Sigmoid colon (tissue), 6 donors: ENCODE measurements at regions not wholly inside any gene's neighbourhood (a gene's known extent, or its start where the extent isn't known, plus 50 kb on each side); places are given as distances from the start of the nearest gene placed in this dataset.
"Not testable (repeated sequence)": the region's sequence is repeated elsewhere in the genome, so short reads cannot be mapped to it uniquely, and the experiment has no call there.

Source experiments
- DNase-seq: peaks from one replicate; pipeline ENCODE4 v3.0.0-alpha.2; 2019
- H3K27ac ChIP-seq, 4 donors: fragments of 200-600 bp; sonication (generic); one replicate each; pipeline ENCODE4 v1.5.1; 2016 to 2019; ENCODE audit warnings: mild to moderate bottlenecking in 1 of 4
- H3K27me3 ChIP-seq, 3 donors: fragments of 200-600 bp; sonication (generic); one replicate each; pipeline ENCODE4 v1.5.1; 2019; ENCODE audit warnings: mild to moderate bottlenecking in 1 of 3
- H3K36me3 ChIP-seq, 4 donors: fragments of 200-600 bp; sonication (generic); one replicate each; pipeline ENCODE4 v1.5.1; 2016 to 2019
- H3K4me1 ChIP-seq, 4 donors: fragments of 200-600 bp; sonication (generic); one replicate each; pipeline ENCODE4 v1.5.1; 2017 to 2019
- H3K4me3 ChIP-seq, 4 donors: fragments of 200-600 bp; sonication (generic); one replicate each; pipeline ENCODE4 v1.5.1; 2017 to 2019; ENCODE audit warnings: mild to moderate bottlenecking in 2 of 4, moderate library complexity in 1 of 4
- H3K9me3 ChIP-seq, 4 donors: fragments of 200-600 bp in 3 of 4; sonication (generic) in 3 of 4; one replicate each; pipeline versions ENCODE4 v1.5.1 to v1.6.1; 2013 to 2019
- EP300 ChIP-seq, 4 donors: sonication (generic); formaldehyde crosslinking; IDR thresholded peaks; one replicate each; pipeline ENCODE4 v1.6.1; 2017; ENCODE audit warnings: antibody characterized with exemption in 4 of 4
- POLR2A ChIP-seq, 2 donors: fragments of 450-650 bp; IDR thresholded peaks; one replicate each; pipeline ENCODE4 v1.6.1; 2016; ENCODE audit warnings: antibody characterized with exemption in 2 of 2, mild to moderate bottlenecking in 2 of 2, moderate library complexity in 2 of 2
- POLR2AphosphoS5 ChIP-seq, 4 donors: sonication (generic); formaldehyde crosslinking; IDR thresholded peaks; one replicate each; pipeline ENCODE4 v1.6.1; 2017; ENCODE audit warnings: antibody characterized with exemption in 4 of 4
- WGBS, 2 donors: extraction: QIAGEN DNeasy Blood & Tissue Kit; methylation state at CpG; one replicate each; pipeline ENCODE4 v1.1.7; 2013; 5-methylcytosine and 5-hydroxymethylcytosine counted together
- intact Hi-C: fragments of 100-400 bp; cut with DNase I; formaldehyde crosslinking; loops from one replicate; pipeline ENCODE4 v1.15.1; 2023
- TF ChIP-seq, protein P1 (sequence below), 4 experiments: fragments of 450-650 bp in 3 of 4; fragments of 200-600 bp in 1 of 4; IDR thresholded peaks; one replicate each; pipeline ENCODE4 v1.5.1; 2016 to 2019; ENCODE audit warnings: antibody characterized with exemption in 4 of 4, mild to moderate bottlenecking in 3 of 4, moderate library complexity in 2 of 4
- donor health status: healthy with polysubstance abuse.
- donor health status: healthy.

DNA sequence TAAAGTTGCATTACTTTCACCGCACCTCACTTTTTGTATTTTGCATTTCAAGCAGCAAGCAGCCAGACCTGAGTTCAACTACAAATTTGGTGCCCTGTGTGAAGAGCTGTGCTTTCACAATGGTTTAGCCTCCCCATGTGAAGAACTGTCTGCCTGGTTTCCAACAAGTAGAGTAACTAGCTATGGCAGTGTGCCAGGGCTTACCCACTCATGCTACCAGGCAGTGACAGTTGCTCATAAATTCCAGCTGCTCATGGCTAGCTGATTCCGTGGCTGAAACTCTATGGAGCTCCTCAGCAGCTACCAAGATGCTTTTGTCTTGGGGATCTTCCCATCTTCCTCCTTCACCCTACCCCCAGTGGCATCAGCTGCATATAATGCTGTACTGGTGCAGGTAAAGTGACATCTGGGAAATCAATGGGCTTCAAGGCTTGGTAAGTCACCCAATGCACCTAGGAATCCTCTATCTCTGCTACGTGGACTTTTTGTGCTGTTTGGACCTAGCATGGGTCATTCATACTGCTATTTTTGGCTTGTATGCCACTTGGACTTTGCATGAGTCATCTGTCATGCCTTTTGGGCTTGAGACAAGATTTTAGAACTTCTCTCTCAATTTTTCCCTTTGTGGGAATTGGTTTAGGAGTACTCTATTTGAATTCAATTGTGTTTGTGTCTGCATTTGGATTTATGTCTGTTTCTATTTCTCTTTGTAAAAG is 176.5 kb upstream of the GJE1 start:
- Histone ChIP-seq H3K4me3 (no peak overlapping the region), H3K4me1 (no peaks in the 10 kb centered on the region), H3K27ac (no peak overlapping the region), H3K9me3 (peaks cover 0 to 15% (median 0%) of the 10 kb centered on the region in 4 donors), H3K27me3 (no peaks in the 10 kb centered on the region), H3K36me3 (no peaks in the 10 kb centered on the region)
- intact Hi-C loops = no loop called here
- 56 to 72% methylated on average over 3 of the region's 3 CpGs for WGBS, 2 donors
- TF ChIP-seq POLR2AphosphoS5 (IDR thresholded peaks at IDR 0.05) (no peak), EP300 (IDR thresholded peaks at IDR 0.05) (no peak), POLR2A (IDR thresholded peaks at IDR 0.05) (no peak)
- TF ChIP-seq, protein P1, sequence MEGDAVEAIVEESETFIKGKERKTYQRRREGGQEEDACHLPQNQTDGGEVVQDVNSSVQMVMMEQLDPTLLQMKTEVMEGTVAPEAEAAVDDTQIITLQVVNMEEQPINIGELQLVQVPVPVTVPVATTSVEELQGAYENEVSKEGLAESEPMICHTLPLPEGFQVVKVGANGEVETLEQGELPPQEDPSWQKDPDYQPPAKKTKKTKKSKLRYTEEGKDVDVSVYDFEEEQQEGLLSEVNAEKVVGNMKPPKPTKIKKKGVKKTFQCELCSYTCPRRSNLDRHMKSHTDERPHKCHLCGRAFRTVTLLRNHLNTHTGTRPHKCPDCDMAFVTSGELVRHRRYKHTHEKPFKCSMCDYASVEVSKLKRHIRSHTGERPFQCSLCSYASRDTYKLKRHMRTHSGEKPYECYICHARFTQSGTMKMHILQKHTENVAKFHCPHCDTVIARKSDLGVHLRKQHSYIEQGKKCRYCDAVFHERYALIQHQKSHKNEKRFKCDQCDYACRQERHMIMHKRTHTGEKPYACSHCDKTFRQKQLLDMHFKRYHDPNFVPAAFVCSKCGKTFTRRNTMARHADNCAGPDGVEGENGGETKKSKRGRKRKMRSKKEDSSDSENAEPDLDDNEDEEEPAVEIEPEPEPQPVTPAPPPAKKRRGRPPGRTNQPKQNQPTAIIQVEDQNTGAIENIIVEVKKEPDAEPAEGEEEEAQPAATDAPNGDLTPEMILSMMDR (IDR thresholded peaks at IDR 0.05) = no peak
- DNase-seq = no peak

DNA sequence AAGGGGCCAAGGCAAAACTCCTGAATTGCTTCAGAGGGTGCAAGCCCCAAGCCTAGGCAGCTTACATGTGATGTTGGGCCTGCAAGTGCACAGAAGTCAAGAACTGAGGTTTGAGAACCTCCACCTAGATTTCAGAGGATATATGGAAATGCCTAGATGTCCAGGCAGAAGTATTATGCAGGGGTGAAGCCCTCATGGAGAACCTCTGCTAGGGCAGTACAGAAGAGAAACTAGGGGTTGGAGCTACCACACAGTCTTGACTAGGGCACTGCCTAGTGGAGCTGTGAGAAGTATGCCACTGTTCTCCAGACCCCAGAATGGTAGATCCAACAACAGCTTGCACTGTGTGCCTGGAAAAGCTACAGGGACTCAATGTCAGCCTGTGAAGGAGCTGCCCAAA is 179.7 kb upstream of the GJE1 start:
- Histone ChIP-seq H3K4me1 (no peaks in the 10 kb centered on the region), H3K9me3 (peaks cover 0 to 15% (median 0%) of the 10 kb centered on the region in 4 donors), H3K27me3 (no peaks in the 10 kb centered on the region), H3K27ac (no peak overlapping the region), H3K4me3 (no peak overlapping the region), H3K36me3 (no peaks in the 10 kb centered on the region)
- DNase-seq = no peak
- no peak for TF ChIP-seq EP300 (IDR thresholded peaks at IDR 0.05)
- TF ChIP-seq POLR2A (IDR thresholded peaks at IDR 0.05) = no peak
- TF ChIP-seq, protein P1 (IDR thresholded peaks at IDR 0.05) = no peak
- intact Hi-C loops = no loop called here

DNA sequence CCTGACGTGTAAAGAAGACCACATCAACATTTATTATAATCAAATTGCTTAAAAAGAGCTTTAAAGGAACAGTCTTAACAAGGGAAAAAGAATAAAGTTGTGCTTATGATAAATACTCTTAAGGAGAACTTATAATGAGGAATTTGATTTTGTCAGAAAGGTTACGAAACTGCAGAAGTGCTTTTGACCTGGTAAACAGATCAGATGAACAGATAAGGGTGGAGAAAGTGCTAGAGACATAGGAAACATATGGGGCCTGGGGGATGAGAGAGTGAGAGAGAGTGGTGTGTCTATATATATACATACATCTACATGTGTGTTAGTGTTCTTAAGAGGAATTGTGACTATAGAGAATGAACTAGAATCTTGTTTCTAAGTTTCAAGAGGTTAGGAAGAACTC is 186.2 kb upstream of the GJE1 start:
- Histone ChIP-seq H3K4me1 (no peaks in the 10 kb centered on the region), H3K27me3 (no peaks in the 10 kb centered on the region), H3K36me3 (no peaks in the 10 kb centered on the region), H3K9me3 (peaks cover 0 to 4% (median 0%) of the 10 kb centered on the region in 4 donors), H3K4me3 (no peak overlapping the region), H3K27ac (no peak overlapping the region)
- WGBS, 2 donors = 46 to 52% methylated on average over 2 of the region's 2 CpGs
- TF ChIP-seq POLR2A (IDR thresholded peaks at IDR 0.05) (no peak), EP300 (IDR thresholded peaks at IDR 0.05) (no peak), POLR2AphosphoS5 (IDR thresholded peaks at IDR 0.05) (no peak)
- TF ChIP-seq, protein P1 (IDR thresholded peaks at IDR 0.05) = no peak
- DNase-seq = no peak
- intact Hi-C loops = no loop called here

DNA sequence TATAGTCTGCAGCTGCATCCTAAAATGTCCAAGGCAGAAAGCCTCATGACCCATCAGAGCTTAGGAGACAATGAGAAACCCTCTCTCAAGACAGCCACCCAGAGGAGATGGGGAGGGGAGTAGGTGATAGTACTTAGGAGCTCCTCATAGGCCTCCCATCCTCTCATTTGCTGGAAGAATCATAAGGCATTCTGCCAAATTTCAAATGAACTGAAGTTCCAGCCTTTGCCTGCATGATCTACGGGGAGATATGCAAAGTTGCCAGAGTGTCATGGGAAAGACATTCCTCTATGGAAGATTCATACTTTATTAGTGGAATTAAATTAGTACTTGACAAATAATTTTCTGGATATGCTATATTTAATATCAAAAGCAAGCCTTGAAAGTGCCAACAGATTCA is 194.1 kb upstream of the GJE1 start:
- no peaks in the 10 kb centered on the region for H3K27me3 ChIP-seq
- no peaks in the 10 kb centered on the region for H3K36me3 ChIP-seq
- H3K27ac ChIP-seq = no peak overlapping the region
- DNase-seq = no peak
- 82 to 83% methylated on average over 1 of the region's 1 CpG for WGBS, 2 donors
- TF ChIP-seq, protein P1 (IDR thresholded peaks at IDR 0.05) = no peak
- TF ChIP-seq EP300 (IDR thresholded peaks at IDR 0.05) (no peak), POLR2A (IDR thresholded peaks at IDR 0.05) (no peak), POLR2AphosphoS5 (IDR thresholded peaks at IDR 0.05) (no peak)
- intact Hi-C loops = no loop called here
- no peaks in the 10 kb centered on the region for H3K4me1 ChIP-seq
- peaks cover 0 to 4% (median 0%) of the 10 kb centered on the region in 4 donors for H3K9me3 ChIP-seq
- no peak overlapping the region for H3K4me3 ChIP-seq

DNA sequence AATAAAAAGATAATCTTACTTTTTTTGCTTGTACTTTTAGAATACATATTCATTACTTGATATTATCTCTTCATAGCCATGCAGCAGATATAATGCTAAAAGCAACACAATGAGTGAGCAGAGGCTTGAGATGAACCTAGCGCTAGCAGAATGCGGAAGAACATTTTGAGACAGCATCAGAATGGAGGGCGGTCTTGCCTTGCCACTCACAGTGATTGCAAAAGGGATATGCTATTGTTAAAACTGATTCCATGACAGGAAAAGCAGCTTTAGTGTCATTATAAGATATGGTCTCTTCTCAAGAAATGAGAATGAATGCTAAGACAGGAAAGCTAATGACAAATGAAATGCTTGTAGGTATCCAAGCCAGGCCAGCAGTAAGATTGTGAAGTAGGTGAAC is 200.0 kb upstream of the GJE1 start:
- no peak overlapping the region for H3K27ac ChIP-seq
- no peaks in the 10 kb centered on the region for H3K4me1 ChIP-seq
- 79 to 94% methylated on average over 3 of the region's 3 CpGs for WGBS, 2 donors
- no peaks in the 10 kb centered on the region for H3K27me3 ChIP-seq
- TF ChIP-seq POLR2A (IDR thresholded peaks at IDR 0.05) = no peak
- no peak for TF ChIP-seq POLR2AphosphoS5 (IDR thresholded peaks at IDR 0.05)
- TF ChIP-seq, protein P1 (IDR thresholded peaks at IDR 0.05) = no peak
- TF ChIP-seq EP300 (IDR thresholded peaks at IDR 0.05) = no peak
- H3K4me3 ChIP-seq = no peak overlapping the region
- no peak for DNase-seq
- H3K9me3 ChIP-seq = no peaks in the 10 kb centered on the region
- intact Hi-C loops = no loop called here
- H3K36me3 ChIP-seq = no peaks in the 10 kb centered on the region

DNA sequence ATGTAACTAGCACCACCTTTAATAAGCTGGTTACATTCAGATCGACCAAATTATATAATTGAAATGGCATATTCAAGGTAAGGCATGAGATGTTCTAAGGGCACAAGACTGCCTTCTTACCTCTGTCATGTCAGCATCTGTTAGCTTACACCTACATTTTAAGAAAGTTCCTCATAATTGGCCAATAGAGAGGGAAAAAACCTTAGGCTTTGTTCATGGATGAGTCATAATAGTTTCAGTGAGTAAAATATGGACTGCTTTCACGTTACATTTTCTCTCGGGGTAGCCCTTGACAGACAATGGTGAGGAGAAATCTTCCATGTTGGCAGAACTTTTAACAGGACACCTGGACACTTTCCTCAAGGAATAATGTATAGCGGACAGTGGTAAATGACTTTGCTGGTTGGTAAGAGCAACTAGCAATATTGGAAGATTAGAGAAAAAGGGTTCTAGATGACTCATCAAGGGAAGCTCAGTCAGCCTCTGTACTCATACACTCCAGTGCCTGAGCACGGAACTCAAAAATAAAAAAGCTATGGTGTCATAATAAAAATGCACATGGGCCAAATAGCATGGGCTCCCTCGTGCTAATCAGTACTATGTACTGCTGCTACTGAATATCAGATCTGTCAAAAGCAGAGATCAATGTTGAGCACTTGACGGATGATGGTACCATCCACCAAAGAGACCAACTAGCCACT is 206.4 kb upstream of the GJE1 start:
- H3K4me1 ChIP-seq, H3K36me3 ChIP-seq, DNase-seq, H3K9me3 ChIP-seq, intact Hi-C loops, H3K27me3 ChIP-seq, H3K27ac ChIP-seq, H3K4me3 ChIP-seq: not testable (repeated sequence)
- WGBS, 2 donors = 75 to 81% methylated on average over 4 of the region's 7 CpGs
